HG02759 (cell line): ENCODE measurements at regions not wholly inside any gene's neighbourhood (a gene's known extent, or its start where the extent isn't known, plus 50 kb on each side); places are given as distances from the start of the nearest gene placed in this dataset.

Experiments used
- ATAC-seq: cut with Tn5 transposase; IDR thresholded peaks from one replicate; pipeline ENCODE4 v1.9.1; 2021; ENCODE audit warnings: mild to moderate bottlenecking, moderate library complexity; ENCODE audit not compliant: unreplicated experiment

DNA sequence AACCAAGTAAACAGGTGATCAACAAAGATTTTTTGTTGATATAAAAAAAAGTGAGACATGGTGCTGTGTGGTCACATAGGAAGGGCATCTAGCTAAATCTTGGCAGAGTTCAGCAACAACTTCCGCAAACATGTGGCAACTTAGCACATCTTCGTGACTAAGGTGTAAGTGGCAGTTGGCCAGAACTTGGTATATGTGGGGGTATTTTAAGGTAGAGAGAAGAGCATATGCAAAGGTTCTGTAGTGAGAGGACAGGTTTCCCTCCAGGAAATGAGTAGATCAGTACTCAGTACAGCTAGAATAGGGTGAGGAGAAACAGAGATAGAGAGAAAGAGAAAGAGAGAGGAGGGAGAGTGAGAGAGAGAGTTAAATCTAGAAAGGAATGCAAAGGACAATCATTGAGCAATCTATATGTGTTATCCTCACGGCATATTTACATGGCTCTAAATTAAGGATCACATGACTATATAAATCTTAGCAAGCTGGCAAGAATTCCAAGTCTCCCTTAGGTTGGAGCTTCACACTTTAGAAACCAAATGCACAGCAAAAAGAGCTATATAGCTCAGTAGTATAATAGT is 227.7 kb upstream of the HMGA2 start:
- ATAC-seq, result no peak

DNA sequence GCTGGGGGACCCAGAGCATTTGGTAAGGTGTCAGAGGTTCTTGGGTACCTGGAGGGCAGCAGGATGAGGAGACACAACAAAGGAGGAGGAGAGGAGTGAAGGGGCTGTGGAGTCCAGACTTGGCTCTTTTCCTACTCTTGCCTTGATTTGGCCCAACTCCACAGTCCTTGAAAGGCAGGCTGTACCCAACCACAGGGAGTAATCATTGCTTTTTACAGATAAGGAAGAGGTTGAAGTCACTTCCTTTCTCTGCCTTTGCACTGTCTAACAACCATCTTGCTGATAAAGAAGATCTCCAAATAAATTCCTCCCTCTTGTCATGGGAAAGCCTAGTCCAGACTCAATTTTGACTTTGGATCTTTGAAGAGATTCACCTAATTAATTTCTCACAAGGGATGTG is 226.8 kb upstream of the HMGA2 start:
- no peak for ATAC-seq

- no peak for ATAC-seq
These were observed 225.6 kb upstream of the HMGA2 start for GRCh38 chr12:65598688-65599087.

DNA sequence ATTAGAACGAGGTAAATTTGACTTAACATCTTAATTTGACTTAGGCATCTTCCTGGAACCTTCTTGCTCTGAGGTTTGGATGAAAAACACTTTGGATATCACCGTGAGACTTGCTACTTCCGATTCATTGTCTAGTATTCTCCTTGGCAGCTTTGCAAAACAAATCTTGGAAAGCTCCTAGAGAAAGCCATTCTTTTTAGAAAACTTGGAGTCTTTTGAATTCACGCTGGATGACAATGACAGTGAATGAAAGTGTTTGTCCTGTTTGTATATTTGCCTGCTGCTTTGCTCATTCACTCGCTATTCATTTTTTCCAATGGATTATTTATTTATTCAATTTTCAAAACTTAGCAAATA is 222.1 kb upstream of the HMGA2 start:
- no peak for ATAC-seq

- ATAC-seq, result no peak
These were observed 221.5 kb upstream of the HMGA2 start for GRCh38 chr12:65602610-65603295.

- ATAC-seq, result no peak
These were observed 220.6 kb upstream of the HMGA2 start for GRCh38 chr12:65603438-65604351.

- ATAC-seq, result no peak
These were observed 219.3 kb upstream of the HMGA2 start for GRCh38 chr12:65605019-65605418.

DNA sequence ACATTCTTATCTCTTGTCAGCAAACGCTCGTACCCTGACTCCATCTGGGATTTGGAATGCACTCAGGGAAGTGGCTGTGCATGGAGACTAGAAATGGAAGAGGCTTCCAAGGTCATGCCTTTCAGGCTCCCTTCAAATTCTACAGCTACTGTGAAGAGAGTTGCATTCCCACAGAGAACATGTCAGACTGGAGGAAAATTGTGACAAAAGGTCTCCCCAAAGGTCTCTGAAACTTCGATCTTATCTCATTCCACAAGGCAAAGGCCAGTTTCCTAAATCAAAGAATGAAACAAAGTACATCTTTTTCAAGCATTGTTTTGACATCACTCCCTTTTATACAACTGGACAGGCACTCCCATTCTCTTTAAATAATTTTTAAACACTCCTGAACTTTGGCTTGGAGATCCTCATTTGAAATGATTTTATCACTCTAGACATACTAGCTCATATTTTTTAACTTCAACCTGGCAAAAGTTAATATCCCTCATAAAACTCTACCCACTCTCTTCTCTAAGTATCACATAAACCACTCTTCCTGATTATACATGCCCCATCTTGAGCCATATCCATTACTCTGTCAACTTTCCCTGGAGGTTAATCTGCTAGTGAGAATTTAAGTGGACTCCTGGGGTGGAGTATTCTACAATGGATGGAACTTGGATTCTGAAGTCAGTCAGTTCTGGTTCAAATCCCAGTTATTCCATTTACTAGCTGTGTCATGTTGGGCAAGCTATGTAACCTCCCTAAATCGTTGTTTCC is 218.1 kb upstream of the HMGA2 start:
- ATAC-seq, result no peak

- no peak for ATAC-seq
These were observed 216.9 kb upstream of the HMGA2 start for GRCh38 chr12:65607401-65607841.

GRCh38 chr12:65608319-65608916 is 215.9 kb upstream of the HMGA2 start:
- no peak for ATAC-seq

- ATAC-seq, result no peak
These were observed 214.9 kb upstream of the HMGA2 start for GRCh38 chr12:65609359-65609771.

- no peak for ATAC-seq
These were observed 212.9 kb upstream of the HMGA2 start for GRCh38 chr12:65611396-65611795.

DNA sequence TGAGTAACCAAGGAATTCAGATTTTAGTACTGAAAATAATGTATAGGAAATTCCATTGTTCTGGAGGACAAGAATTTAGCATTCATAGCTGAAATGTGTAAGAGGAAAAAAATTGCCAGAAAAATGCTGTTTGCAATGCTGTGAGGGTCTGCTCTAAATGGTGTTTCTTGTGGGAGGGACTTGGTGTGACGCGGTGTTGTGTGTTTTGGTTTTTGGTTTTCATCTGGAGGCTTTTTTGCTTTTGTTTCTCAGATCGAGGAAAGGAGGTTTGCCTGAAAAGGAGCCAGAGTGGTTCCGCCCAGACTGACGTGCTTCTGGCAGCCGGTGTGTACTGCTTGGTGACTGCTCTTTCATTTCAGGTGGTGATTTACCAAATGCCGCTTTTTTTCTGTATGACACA is 211.8 kb upstream of the HMGA2 start:
- ATAC-seq, result no peak

DNA sequence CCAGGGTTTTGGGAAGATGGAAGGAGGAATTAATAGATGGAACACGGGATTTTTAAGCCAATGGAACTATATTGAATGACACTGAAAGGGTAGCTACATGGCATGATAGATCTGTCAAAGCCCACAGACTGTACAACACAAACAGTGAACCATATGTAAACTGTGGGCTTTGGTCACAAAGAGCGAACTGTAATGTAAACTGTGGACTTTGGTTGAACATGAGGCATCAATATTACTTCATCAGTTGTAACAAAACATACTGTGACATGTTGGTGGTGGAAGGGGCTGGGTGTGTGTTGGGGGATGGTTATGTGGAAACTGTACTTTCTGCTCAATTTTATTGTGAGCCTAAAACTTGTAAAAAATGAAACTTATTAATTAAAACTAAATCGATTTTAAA is 210.6 kb upstream of the HMGA2 start:
- ATAC-seq, result no peak

DNA sequence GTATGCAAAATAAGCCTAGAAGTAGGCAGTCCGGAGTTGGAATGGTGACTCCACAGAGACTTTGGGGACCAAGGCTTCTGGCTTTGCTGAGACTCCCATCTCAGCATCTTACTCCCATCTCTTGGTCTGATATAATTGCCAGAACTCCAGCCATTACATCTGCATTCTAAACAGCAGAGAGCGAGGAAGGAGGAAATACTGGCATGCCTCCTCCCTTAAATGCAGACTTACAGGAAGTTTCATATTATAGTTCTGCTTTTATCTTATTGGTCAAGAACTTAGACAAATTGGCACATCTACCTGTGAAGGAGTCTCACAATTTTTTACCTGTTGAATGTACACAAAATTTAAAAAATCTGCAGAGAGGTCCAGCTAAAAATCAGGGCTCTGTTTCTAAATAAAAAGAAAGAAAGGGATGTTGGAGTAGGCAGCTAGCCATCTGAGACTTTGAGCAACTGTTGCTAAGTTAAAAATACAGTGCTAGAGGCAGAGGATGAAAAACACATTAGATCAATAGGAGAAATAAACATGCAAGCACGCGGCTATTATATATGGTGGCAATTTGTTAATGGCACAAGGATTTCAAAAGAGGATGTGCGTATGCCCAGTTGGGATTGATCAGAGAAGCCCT is 209.9 kb upstream of the HMGA2 start:
- ATAC-seq, result no peak

DNA sequence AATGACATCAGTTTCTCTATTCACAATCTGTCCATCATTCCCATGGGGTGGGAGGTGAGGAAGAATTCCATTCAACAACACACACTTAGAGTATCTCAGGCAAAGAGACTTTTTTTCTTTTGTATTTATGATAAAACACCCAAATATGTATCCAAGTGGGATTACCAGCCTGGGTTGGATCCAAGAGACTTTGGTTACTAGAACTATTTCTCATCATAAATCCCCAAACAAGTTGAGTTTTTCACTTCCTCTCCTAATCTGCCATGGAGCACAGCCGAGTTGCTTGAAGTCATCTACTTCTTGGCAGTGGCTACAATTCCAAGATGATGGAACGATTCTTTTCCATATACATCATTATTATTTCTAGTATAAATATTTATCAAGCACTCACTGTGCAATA is 209.2 kb upstream of the HMGA2 start:
- ATAC-seq, result no peak

GRCh38 chr12:65616022-65616421 is 208.3 kb upstream of the HMGA2 start:
- no peak for ATAC-seq

DNA sequence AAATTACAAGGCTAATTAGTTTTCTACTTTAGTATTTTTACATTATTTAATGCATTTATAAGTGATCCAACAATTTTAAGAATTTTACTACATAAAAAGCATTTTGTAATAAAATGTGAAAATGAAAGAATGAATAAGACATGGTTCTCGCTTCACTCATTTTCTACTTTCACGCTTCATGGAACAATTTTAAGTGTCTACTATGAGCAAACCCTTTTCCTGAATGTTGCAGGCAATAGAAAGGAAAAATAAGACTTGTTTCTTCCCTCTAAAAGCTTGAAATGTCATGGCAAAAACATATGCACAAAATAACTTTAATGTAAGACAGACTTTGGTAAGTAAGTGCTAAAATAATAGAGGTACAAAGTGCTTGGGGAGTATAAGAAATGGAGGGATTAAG is 205.7 kb upstream of the HMGA2 start:
- ATAC-seq, result no peak

DNA sequence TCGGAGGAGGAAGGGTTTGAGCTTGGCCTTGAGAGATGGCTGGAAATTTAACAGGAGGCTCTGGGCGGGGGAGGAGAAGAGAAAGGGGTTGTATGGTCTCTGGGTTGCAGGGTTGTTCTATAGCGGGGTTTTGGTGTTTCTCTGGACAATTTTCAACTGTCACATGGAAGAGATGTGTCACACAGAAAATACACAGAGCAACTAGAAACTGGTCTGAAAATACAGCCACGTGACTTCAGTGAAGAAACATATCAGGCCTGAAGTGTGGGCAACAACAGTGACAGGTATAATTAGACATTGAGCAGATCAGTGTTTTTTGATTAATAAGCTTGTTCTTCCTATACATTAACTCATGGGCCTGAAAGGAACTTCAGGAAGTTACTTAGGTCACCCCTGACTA is 205.3 kb upstream of the HMGA2 start:
- ATAC-seq, result no peak

- ATAC-seq, result no peak
These were observed 204.2 kb upstream of the HMGA2 start for GRCh38 chr12:65620046-65620445.
